Spleen (tissue), 11 donors: ENCODE measurements at regions not wholly inside any gene's neighbourhood (a gene's known extent, or its start where the extent isn't known, plus 50 kb on each side); places are given as distances from the start of the nearest gene placed in this dataset.

ENCODE experiments used
- DNase-seq: peaks from one replicate; pipeline ENCODE4 v3.0.0-alpha.2; 2020
- H3K27ac ChIP-seq, 8 donors: fragments of 200-600 bp; sonication (generic) in 7 of 8; 1 replicate in 4 of 8; 2 replicates in 4 of 8; pipeline versions ENCODE4 v1.5.0 to v1.8.0; 2016 to 2021; ENCODE audit warnings: inconsistent platforms in 4 of 8, mild to moderate bottlenecking in 4 of 8, moderate library complexity in 1 of 8
- H3K27me3 ChIP-seq, 7 donors: fragments of 200-600 bp; sonication (generic) in 6 of 7; replicated peaks in 1 of 7; 1 replicate in 4 of 7; 2 replicates in 3 of 7; pipeline versions ENCODE4 v1.5.0 to v1.8.0; 2016 to 2021; ENCODE audit warnings: inconsistent platforms in 3 of 7, mild to moderate bottlenecking in 1 of 7
- H3K36me3 ChIP-seq, 6 donors: fragments of 200-600 bp; sonication (generic) in 5 of 6; 1 replicate in 4 of 6; 2 replicates in 2 of 6; pipeline versions ENCODE4 v1.5.0 to v1.8.0; 2016 to 2021; ENCODE audit warnings: inconsistent platforms in 2 of 6
- H3K4me1 ChIP-seq, 6 donors: fragments of 200-600 bp; sonication (generic) in 5 of 6; 1 replicate in 3 of 6; 2 replicates in 3 of 6; pipeline versions ENCODE4 v1.5.0 to v1.8.0; 2016 to 2021; ENCODE audit warnings: inconsistent platforms in 3 of 6
- H3K4me3 ChIP-seq, 8 donors: fragments of 200-600 bp; sonication (generic) in 7 of 8; 1 replicate in 4 of 8; 2 replicates in 4 of 8; pipeline versions ENCODE4 v1.5.0 to v1.8.0; 2016 to 2021; ENCODE audit warnings: inconsistent platforms in 4 of 8, mild to moderate bottlenecking in 4 of 8, moderate library complexity in 2 of 8
- H3K9me3 ChIP-seq, 8 donors: fragments of 200-600 bp; sonication (generic) in 7 of 8; 1 replicate in 4 of 8; 2 replicates in 4 of 8; pipeline versions ENCODE4 v1.5.0 to v1.8.0; 2016 to 2021; ENCODE audit warnings: inconsistent platforms in 4 of 8
- CTCF ChIP-seq, 11 experiments: fragments of 200-600 bp in 7 of 11; fragments of 450-650 bp in 4 of 11; sonication (generic) in 4 of 11; IDR thresholded peaks in 8 of 11; conservative IDR thresholded peaks in 3 of 11; 1 replicate in 7 of 11; 2 replicates in 4 of 11; pipeline versions ENCODE4 v1.4.0 to v1.8.0; 2016 to 2021; ENCODE audit warnings: antibody characterized with exemption in 11 of 11, inconsistent platforms in 4 of 11, mild to moderate bottlenecking in 1 of 11
- POLR2A ChIP-seq, 3 donors: fragments of 450-650 bp; IDR thresholded peaks; one replicate each; pipeline ENCODE4 v1.5.1; 2017; ENCODE audit warnings: antibody characterized with exemption in 3 of 3, mild to moderate bottlenecking in 1 of 3
- POLR2AphosphoS5 ChIP-seq, 3 donors: sonication (generic); formaldehyde crosslinking; IDR thresholded peaks; one replicate each; pipeline ENCODE4 v1.5.1; 2017; ENCODE audit warnings: antibody characterized with exemption in 3 of 3
- WGBS, 5 donors: extraction: QIAGEN DNeasy Blood & Tissue Kit in 3 of 5; methylation state at CpG; one replicate each; pipeline versions ENCODE4 v1.1.5 to v1.1.7; 2013 to 2018; 5-methylcytosine and 5-hydroxymethylcytosine counted together
- intact Hi-C: fragments of 100-400 bp; cut with DNase I; formaldehyde crosslinking; loops from one replicate; pipeline ENCODE4 v1.15.0; 2023; ENCODE audit warnings: low total_unique reads
- donor health status: healthy with polysubstance abuse.
- donor health status: DM: no; HTN: no; CAD: no; lungs with moderate emphysema.
- donor health status: DM: no; HTN: no; CAD: no.
- donor health status: Bipolar disorder and iron deficiency.
- donor health status: healthy.
- donor health status: DM: no; HTN: no; CAD: no.
- donor health status: DM: yes; HTN: yes; CAD: no.

- Histone ChIP-seq H3K4me1 (no peaks in the 10 kb centered on the region), H3K9me3 (no peaks in the 10 kb centered on the region), H3K27ac (no peak overlapping the region), H3K27me3 (no peaks in the 10 kb centered on the region), H3K36me3 (no peaks in the 10 kb centered on the region), H3K4me3 (no peak overlapping the region)
- 82 to 96% (median 83%) methylated on average over 2 of the region's 2 CpGs for WGBS, 5 donors
- TF ChIP-seq POLR2A (IDR thresholded peaks at IDR 0.05) (no peak), CTCF (IDR thresholded peaks at IDR 0.05 in 8 of 11, conservative IDR thresholded peaks at IDR 0.05 in 3 of 11) (no peak), POLR2AphosphoS5 (IDR thresholded peaks at IDR 0.05) (no peak)
- intact Hi-C loops = no loop called here
- no peak for DNase-seq
These were observed 1609.3 kb upstream of the ZEB2 start for GRCh38 chr2:146129231-146129630.

- Histone ChIP-seq H3K27me3 (no peaks in the 10 kb centered on the region), H3K4me3 (no peak overlapping the region), H3K27ac (no peak overlapping the region), H3K9me3 (no peaks in the 10 kb centered on the region), H3K4me1 (no peaks in the 10 kb centered on the region), H3K36me3 (no peaks in the 10 kb centered on the region)
- TF ChIP-seq POLR2AphosphoS5 (IDR thresholded peaks at IDR 0.05) (no peak), CTCF (IDR thresholded peaks at IDR 0.05 in 8 of 11, conservative IDR thresholded peaks at IDR 0.05 in 3 of 11) (no peak), POLR2A (IDR thresholded peaks at IDR 0.05) (no peak)
- DNase-seq = no peak
- intact Hi-C loops = no loop called here
- 80 to 93% (median 86%) methylated on average over 3 of the region's 3 CpGs for WGBS, 5 donors
These were observed 1608.3 kb upstream of the ZEB2 start for GRCh38 chr2:146128216-146128615.

GRCh38 chr2:146125551-146125950, 1605.6 kb upstream of the ZEB2 start:
- TF ChIP-seq CTCF (IDR thresholded peaks at IDR 0.05 in 8 of 11, conservative IDR thresholded peaks at IDR 0.05 in 3 of 11) = no peak
- TF ChIP-seq POLR2AphosphoS5 (IDR thresholded peaks at IDR 0.05) = no peak
- no peak for TF ChIP-seq POLR2A (IDR thresholded peaks at IDR 0.05)

GRCh38 chr2:146124741-146125140, 1604.8 kb upstream of the ZEB2 start:
- DNase-seq = no peak
- TF ChIP-seq POLR2A (IDR thresholded peaks at IDR 0.05) = no peak
- no peak for TF ChIP-seq CTCF (IDR thresholded peaks at IDR 0.05 in 8 of 11, conservative IDR thresholded peaks at IDR 0.05 in 3 of 11)
- no peak for TF ChIP-seq POLR2AphosphoS5 (IDR thresholded peaks at IDR 0.05)
- H3K4me3 ChIP-seq = no peak overlapping the region
- WGBS, 5 donors = 24 to 48% (median 40%) methylated on average over 2 of the region's 2 CpGs
- H3K4me1 ChIP-seq = no peaks in the 10 kb centered on the region
- H3K9me3 ChIP-seq = no peaks in the 10 kb centered on the region
- intact Hi-C loops = no loop called here
- H3K27ac ChIP-seq = no peak overlapping the region
- H3K36me3 ChIP-seq = no peaks in the 10 kb centered on the region
- H3K27me3 ChIP-seq = no peaks in the 10 kb centered on the region

More at GRCh38 chr2:146125551-146125950, 1605.6 kb upstream of the ZEB2 start:
- no peaks in the 10 kb centered on the region for H3K36me3 ChIP-seq
- no peaks in the 10 kb centered on the region for H3K4me1 ChIP-seq
- H3K4me3 ChIP-seq = no peak overlapping the region
- H3K27ac ChIP-seq = no peak overlapping the region
- no peak for DNase-seq
- H3K27me3 ChIP-seq = no peaks in the 10 kb centered on the region
- intact Hi-C loops = no loop called here
- H3K9me3 ChIP-seq = no peaks in the 10 kb centered on the region
